GM18907 (cell line): ENCODE measurements at regions not wholly inside any gene's neighbourhood (a gene's known extent, or its start where the extent isn't known, plus 50 kb on each side); places are given as distances from the start of the nearest gene placed in this dataset.
"Not testable (repeated sequence)": the region's sequence is repeated elsewhere in the genome, so short reads cannot be mapped to it uniquely, and the experiment has no call there.

Source experiments
- ATAC-seq: cut with Tn5 transposase; IDR thresholded peaks from one replicate; pipeline ENCODE4 v1.9.1; 2021; ENCODE audit warnings: mild to moderate bottlenecking, moderate library complexity; ENCODE audit not compliant: unreplicated experiment

GRCh38 chr7:32816409-32816948 lies 75.1 kb downstream of the KBTBD2 start:
- ATAC-seq, result not testable (repeated sequence)

- not testable (repeated sequence) for ATAC-seq
Observed at GRCh38 chr7:32814779-32815178, 76.8 kb downstream of the KBTBD2 start.

GRCh38 chr7:32809871-32810270 lies 81.7 kb downstream of the KBTBD2 start:
- no peak for ATAC-seq

GRCh38 chr7:32809347-32809746 lies 82.2 kb downstream of the KBTBD2 start:
- ATAC-seq, result no peak

- ATAC-seq, result no peak
Observed at GRCh38 chr7:32803406-32804141, 88.0 kb downstream of the KBTBD2 start.

GRCh38 chr7:32802305-32802910 lies 89.2 kb downstream of the KBTBD2 start:
- ATAC-seq, result no peak

- not testable (repeated sequence) for ATAC-seq
Observed at GRCh38 chr7:32793053-32793452, 98.5 kb downstream of the KBTBD2 start.

GRCh38 chr7:32790766-32791430 lies 100.7 kb downstream of the KBTBD2 start:
- not testable (repeated sequence) for ATAC-seq

GRCh38 chr7:32789266-32789665 lies 102.3 kb downstream of the KBTBD2 start:
- ATAC-seq, result not testable (repeated sequence)

GRCh38 chr7:32788174-32788573 lies 103.4 kb downstream of the KBTBD2 start:
- not testable (repeated sequence) for ATAC-seq

- not testable (repeated sequence) for ATAC-seq
Observed at GRCh38 chr7:32785365-32785944, 106.1 kb downstream of the KBTBD2 start.

GRCh38 chr7:32779895-32780294 lies 111.7 kb downstream of the KBTBD2 start:
- ATAC-seq, result not testable (repeated sequence)

GRCh38 chr7:32779167-32779566 lies 112.4 kb downstream of the KBTBD2 start:
- no peak for ATAC-seq

GRCh38 chr7:32777041-32777666 lies 114.4 kb downstream of the KBTBD2 start:
- not testable (repeated sequence) for ATAC-seq

- ATAC-seq, result not testable (repeated sequence)
Observed at GRCh38 chr7:32776318-32776717, 115.2 kb downstream of the KBTBD2 start.

- not testable (repeated sequence) for ATAC-seq
Observed at GRCh38 chr7:32775809-32776208, 115.8 kb downstream of the KBTBD2 start.

- ATAC-seq, result no peak
Observed at GRCh38 chr7:32774541-32774951, 117.0 kb downstream of the KBTBD2 start.

- ATAC-seq, result not testable (repeated sequence)
Observed at GRCh38 chr7:32768866-32769510, 122.6 kb downstream of the KBTBD2 start.

GRCh38 chr7:32768338-32768737 lies 123.2 kb downstream of the KBTBD2 start:
- not testable (repeated sequence) for ATAC-seq

GRCh38 chr7:32765649-32766251 lies 125.8 kb downstream of the KBTBD2 start:
- ATAC-seq, result not testable (repeated sequence)
